ENCODE measurements at regions not wholly inside any gene's neighbourhood (a gene's known extent, or its start where the extent isn't known, plus 50 kb on each side); places are given as distances from the start of the nearest gene placed in this dataset.

DNA sequence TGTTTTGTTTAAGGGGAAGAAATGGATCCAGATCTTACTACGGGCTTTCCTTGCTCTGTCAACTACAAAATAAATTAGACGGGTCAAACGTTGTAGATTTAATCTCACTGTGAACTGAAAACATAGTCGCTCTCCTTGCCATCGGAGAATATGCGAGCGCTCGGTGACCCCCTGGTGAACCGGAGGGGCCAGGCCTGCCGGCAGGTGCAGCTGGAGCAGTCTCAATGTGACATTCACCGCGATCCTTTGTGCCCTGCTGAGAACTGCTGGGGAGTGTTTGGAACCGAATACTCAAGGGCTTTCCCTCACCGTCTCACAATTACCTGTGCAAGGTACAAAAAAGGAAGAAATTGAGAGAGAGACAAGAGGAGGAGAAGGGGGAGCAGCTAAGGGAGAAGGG is 174.1 kb upstream of the GPR26 start:
- TF ChIP-seq ARNTL (CRISPR knock-in tag; IDR thresholded peaks at IDR 0.05; ENCODE audit: borderline replicate concordance, low read depth) (no peak), ZNF565 (CRISPR knock-in tag; conservative IDR thresholded peaks at IDR 0.05; ENCODE audit: low read depth) (no peak), SNAI2 (CRISPR knock-in tag; IDR thresholded peaks at IDR 0.05) (no peak), ZFP3 (CRISPR knock-in tag; IDR thresholded peaks at IDR 0.05) (no peak), RARB (CRISPR knock-in tag; IDR thresholded peaks at IDR 0.05) (no peak)
- TF ChIP-seq, protein P1, sequence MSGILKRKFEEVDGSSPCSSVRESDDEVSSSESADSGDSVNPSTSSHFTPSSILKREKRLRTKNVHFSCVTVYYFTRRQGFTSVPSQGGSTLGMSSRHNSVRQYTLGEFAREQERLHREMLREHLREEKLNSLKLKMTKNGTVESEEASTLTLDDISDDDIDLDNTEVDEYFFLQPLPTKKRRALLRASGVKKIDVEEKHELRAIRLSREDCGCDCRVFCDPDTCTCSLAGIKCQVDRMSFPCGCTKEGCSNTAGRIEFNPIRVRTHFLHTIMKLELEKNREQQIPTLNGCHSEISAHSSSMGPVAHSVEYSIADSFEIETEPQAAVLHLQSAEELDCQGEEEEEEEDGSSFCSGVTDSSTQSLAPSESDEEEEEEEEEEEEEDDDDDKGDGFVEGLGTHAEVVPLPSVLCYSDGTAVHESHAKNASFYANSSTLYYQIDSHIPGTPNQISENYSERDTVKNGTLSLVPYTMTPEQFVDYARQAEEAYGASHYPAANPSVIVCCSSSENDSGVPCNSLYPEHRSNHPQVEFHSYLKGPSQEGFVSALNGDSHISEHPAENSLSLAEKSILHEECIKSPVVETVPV (CRISPR knock-in tag; IDR thresholded peaks at IDR 0.05) = no peak

Measured in SK-N-SH treated with all-trans-retinoic acid at 6 μM for 48 hours (cell line).